ENCODE measurements at regions not wholly inside any gene's neighbourhood (a gene's known extent, or its start where the extent isn't known, plus 50 kb on each side); places are given as distances from the start of the nearest gene placed in this dataset.

GRCh38 chr6:14502551-14502950 is 385.0 kb downstream of the CD83 start:
- in situ Hi-C loops (cut with HindIII; ENCODE audit: low sequenced_read_pairs), result no loop called here
- no peak for TF ChIP-seq CTCF (IDR thresholded peaks at IDR 0.05; ENCODE audit: low read depth, low read length)
- no peak for DNase-seq (ENCODE audit: low read depth, low spot score)
- H3K4me3 ChIP-seq (ENCODE audit: low read depth, low read length), result no peak overlapping the region

- in situ Hi-C loops (cut with HindIII; ENCODE audit: low sequenced_read_pairs), result no loop called here
- DNase-seq (ENCODE audit: low read depth, low spot score), result no peak
- no peak for TF ChIP-seq CTCF (IDR thresholded peaks at IDR 0.05; ENCODE audit: low read depth, low read length)
- no peak overlapping the region for H3K4me3 ChIP-seq (ENCODE audit: low read depth, low read length)
Observed at GRCh38 chr6:14505401-14505800, 387.8 kb downstream of the CD83 start.

- DNase-seq (ENCODE audit: low read depth, low spot score), result no peak
- no peak for TF ChIP-seq CTCF (IDR thresholded peaks at IDR 0.05; ENCODE audit: low read depth, low read length)
- H3K4me3 ChIP-seq (ENCODE audit: low read depth, low read length), result no peak overlapping the region
- in situ Hi-C loops (cut with HindIII; ENCODE audit: low sequenced_read_pairs), result no loop called here
Observed at GRCh38 chr6:14506656-14507246, 389.2 kb downstream of the CD83 start.

GRCh38 chr6:14509120-14509519 is 391.5 kb downstream of the CD83 start:
- in situ Hi-C loops (cut with HindIII; ENCODE audit: low sequenced_read_pairs), result no loop called here
- TF ChIP-seq CTCF (IDR thresholded peaks at IDR 0.05; ENCODE audit: low read depth, low read length), result no peak
- no peak overlapping the region for H3K4me3 ChIP-seq (ENCODE audit: low read depth, low read length)
- no peak for DNase-seq (ENCODE audit: low read depth, low spot score)

- in situ Hi-C loops (cut with HindIII; ENCODE audit: low sequenced_read_pairs), result no loop called here
- no peak for TF ChIP-seq CTCF (IDR thresholded peaks at IDR 0.05; ENCODE audit: low read depth, low read length)
- no peak for DNase-seq (ENCODE audit: low read depth, low spot score)
- H3K4me3 ChIP-seq (ENCODE audit: low read depth, low read length), result no peak overlapping the region
Observed at GRCh38 chr6:14510038-14510437, 392.5 kb downstream of the CD83 start.

GRCh38 chr6:14511061-14511586 is 393.6 kb downstream of the CD83 start:
- DNase-seq (ENCODE audit: low read depth, low spot score), result no peak
- no peak overlapping the region for H3K4me3 ChIP-seq (ENCODE audit: low read depth, low read length)
- in situ Hi-C loops (cut with HindIII; ENCODE audit: low sequenced_read_pairs), result no loop called here
- TF ChIP-seq CTCF (IDR thresholded peaks at IDR 0.05; ENCODE audit: low read depth, low read length), result no peak

Measured in astrocyte of the spinal cord (primary cell).